ENCODE measurements at regions not wholly inside any gene's neighbourhood (a gene's known extent, or its start where the extent isn't known, plus 50 kb on each side); places are given as distances from the start of the nearest gene placed in this dataset.

- Histone ChIP-seq H3K27ac (no peak overlapping the region), H3K4me3 (no peak overlapping the region), H3K27me3 (peaks cover 8% of the 10 kb centered on the region), H3K9me3 (no peaks in the 10 kb centered on the region), H3K36me3 (no peaks in the 10 kb centered on the region), H3K4me1 (no peaks in the 10 kb centered on the region)
- 75 to 78% methylated on average over 8 of the region's 8 CpGs for WGBS, 2 donors (ENCODE audit: low coverage in 1 of 2)
- TF ChIP-seq POLR2A (IDR thresholded peaks at IDR 0.05) (no peak), POLR2AphosphoS5 (IDR thresholded peaks at IDR 0.05) (no peak), EP300 (IDR thresholded peaks at IDR 0.05; ENCODE audit: low read depth) (no peak)
- TF ChIP-seq, protein P1, sequence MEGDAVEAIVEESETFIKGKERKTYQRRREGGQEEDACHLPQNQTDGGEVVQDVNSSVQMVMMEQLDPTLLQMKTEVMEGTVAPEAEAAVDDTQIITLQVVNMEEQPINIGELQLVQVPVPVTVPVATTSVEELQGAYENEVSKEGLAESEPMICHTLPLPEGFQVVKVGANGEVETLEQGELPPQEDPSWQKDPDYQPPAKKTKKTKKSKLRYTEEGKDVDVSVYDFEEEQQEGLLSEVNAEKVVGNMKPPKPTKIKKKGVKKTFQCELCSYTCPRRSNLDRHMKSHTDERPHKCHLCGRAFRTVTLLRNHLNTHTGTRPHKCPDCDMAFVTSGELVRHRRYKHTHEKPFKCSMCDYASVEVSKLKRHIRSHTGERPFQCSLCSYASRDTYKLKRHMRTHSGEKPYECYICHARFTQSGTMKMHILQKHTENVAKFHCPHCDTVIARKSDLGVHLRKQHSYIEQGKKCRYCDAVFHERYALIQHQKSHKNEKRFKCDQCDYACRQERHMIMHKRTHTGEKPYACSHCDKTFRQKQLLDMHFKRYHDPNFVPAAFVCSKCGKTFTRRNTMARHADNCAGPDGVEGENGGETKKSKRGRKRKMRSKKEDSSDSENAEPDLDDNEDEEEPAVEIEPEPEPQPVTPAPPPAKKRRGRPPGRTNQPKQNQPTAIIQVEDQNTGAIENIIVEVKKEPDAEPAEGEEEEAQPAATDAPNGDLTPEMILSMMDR (IDR thresholded peaks at IDR 0.05), result no peak
- in situ Hi-C loops (cut with MboI; ENCODE audit: low pct_ligation_motif_present in 1 of 4, low pct_unique_long_range_greater_than_20kb in 1 of 4, low sequenced_read_pairs in 3 of 4), result no loop called here
- DNase-seq, result no peak
- intact Hi-C loops (cut with DNase I; ENCODE audit: low total_unique reads), result no loop called here
Measured at GRCh38 chr14:22699801-22700564, 55.8 kb upstream of the OR6J1 start.

- in situ Hi-C loops (cut with MboI; ENCODE audit: low pct_ligation_motif_present in 1 of 4, low pct_unique_long_range_greater_than_20kb in 1 of 4, low sequenced_read_pairs in 3 of 4) (no loop called here), intact Hi-C loops (cut with DNase I; ENCODE audit: low total_unique reads) (no loop called here)
- WGBS, 2 donors (ENCODE audit: low coverage in 1 of 2), result 60% methylated on average over 9 of the region's 9 CpGs; no CpG with 5 or more reads in 1 of the 2 donors
- Histone ChIP-seq H3K4me3 (peak overlapping the region in 2 of 4 donors; percentile 23 to 43), H3K36me3 (no peaks in the 10 kb centered on the region), H3K9me3 (no peaks in the 10 kb centered on the region), H3K27ac (no peak overlapping the region), H3K27me3 (peaks cover 25% of the 10 kb centered on the region), H3K4me1 (peaks cover 0 to 3% (median 1%) of the 10 kb centered on the region in 4 donors)
- DNase-seq, result no peak
- no peak for TF ChIP-seq EP300 (IDR thresholded peaks at IDR 0.05; ENCODE audit: low read depth)
- TF ChIP-seq POLR2A (IDR thresholded peaks at IDR 0.05), result no peak
Measured at GRCh38 chr14:22713631-22713950, 52.9 kb upstream of the OXA1L start.

GRCh38 chr14:22715186-22715812, 51.2 kb upstream of the OXA1L start:
- 78 to 80% methylated on average over 4 to 5 of the region's 8 CpGs for WGBS, 2 donors (ENCODE audit: low coverage in 1 of 2)
- peaks cover 15% of the 10 kb centered on the region for H3K27me3 ChIP-seq
- no peak overlapping the region for H3K27ac ChIP-seq
- intact Hi-C loops (cut with DNase I; ENCODE audit: low total_unique reads), result no loop called here
- no peak for DNase-seq
- no peak overlapping the region for H3K4me3 ChIP-seq
- in situ Hi-C loops (cut with MboI; ENCODE audit: low pct_ligation_motif_present in 1 of 4, low pct_unique_long_range_greater_than_20kb in 1 of 4, low sequenced_read_pairs in 3 of 4), result no loop called here
- H3K4me1 ChIP-seq, result peaks cover 0 to 3% (median 1%) of the 10 kb centered on the region in 4 donors
- no peaks in the 10 kb centered on the region for H3K36me3 ChIP-seq
- TF ChIP-seq, protein P1 (IDR thresholded peaks at IDR 0.05), result no peak
- TF ChIP-seq POLR2AphosphoS5 (IDR thresholded peaks at IDR 0.05) (no peak), POLR2A (IDR thresholded peaks at IDR 0.05) (no peak), EP300 (IDR thresholded peaks at IDR 0.05; ENCODE audit: low read depth) (no peak)
- H3K9me3 ChIP-seq, result no peaks in the 10 kb centered on the region

- Histone ChIP-seq H3K4me3 (no peak overlapping the region), H3K9me3 (no peaks in the 10 kb centered on the region), H3K27me3 (peaks cover 12% of the 10 kb centered on the region), H3K36me3 (no peaks in the 10 kb centered on the region), H3K4me1 (peaks cover 0 to 3% (median 1%) of the 10 kb centered on the region in 4 donors), H3K27ac (no peak overlapping the region)
- no peak for DNase-seq
- no peak for TF ChIP-seq POLR2A (IDR thresholded peaks at IDR 0.05)
- in situ Hi-C loops (cut with MboI; ENCODE audit: low pct_ligation_motif_present in 1 of 4, low pct_unique_long_range_greater_than_20kb in 1 of 4, low sequenced_read_pairs in 3 of 4), result no loop called here
- intact Hi-C loops (cut with DNase I; ENCODE audit: low total_unique reads), result no loop called here
- 58 to 63% methylated on average over 1 of the region's 1 CpG for WGBS, 2 donors (ENCODE audit: low coverage in 1 of 2)
Measured at GRCh38 chr14:22715890-22716289, 50.6 kb upstream of the OXA1L start.

Measured in transverse colon (tissue), 4 donors.